Left ventricle myocardium inferior (tissue), 1 donor: ENCODE measurements at regions not wholly inside any gene's neighbourhood (a gene's known extent, or its start where the extent isn't known, plus 50 kb on each side); places are given as distances from the start of the nearest gene placed in this dataset.

Source experiments
- DNase-seq: peaks from one replicate; pipeline ENCODE4 v3.0.0-alpha.2; 2020
- H3K27ac ChIP-seq: fragments of 200-600 bp; replicated peaks from 2 replicates; pipeline ENCODE4 v1.8.0; 2021
- H3K27me3 ChIP-seq: fragments of 200-600 bp; 2 replicates; pipeline ENCODE4 v1.8.0; 2021; ENCODE audit warnings: low read depth
- H3K36me3 ChIP-seq: fragments of 200-600 bp; 2 replicates; pipeline ENCODE4 v1.8.0; 2021
- H3K4me1 ChIP-seq: fragments of 200-600 bp; 2 replicates; pipeline ENCODE4 v1.8.0; 2021
- H3K4me3 ChIP-seq: fragments of 200-600 bp; 2 replicates; pipeline ENCODE4 v1.8.0; 2021; ENCODE audit warnings: mild to moderate bottlenecking, moderate library complexity
- H3K9me3 ChIP-seq: fragments of 200-600 bp; replicated peaks from 2 replicates; pipeline ENCODE4 v1.8.0; 2021
- CTCF ChIP-seq: fragments of 200-600 bp; IDR thresholded peaks from 2 replicates; pipeline ENCODE4 v1.8.0; 2021; ENCODE audit warnings: antibody characterized with exemption, mild to moderate bottlenecking, borderline replicate concordance
- intact Hi-C: fragments of 100-400 bp; cut with micrococcal nuclease; formaldehyde crosslinking; loops from one replicate; pipeline ENCODE4 v1.11.0; 2022
- donor health status: DM: no; HTN: yes; CAD: no; lungs with severe emphysema.

- Histone ChIP-seq H3K36me3 (no peaks in the 10 kb centered on the region), H3K9me3 (no peaks in the 10 kb centered on the region), H3K27ac (no peak overlapping the region), H3K4me3 (no peak overlapping the region), H3K4me1 (no peaks in the 10 kb centered on the region), H3K27me3 (peaks cover 54% of the 10 kb centered on the region)
- no peak for TF ChIP-seq CTCF
- intact Hi-C loops = no loop called here
- no peak for DNase-seq
These were observed 51.1 kb upstream of the RFPL3 start for GRCh38 chr22:32306561-32306960.

GRCh38 chr22:32307055-32307454 is 50.6 kb upstream of the RFPL3 start:
- TF ChIP-seq CTCF = no peak
- intact Hi-C loops = no loop called here
- Histone ChIP-seq H3K27ac (no peak overlapping the region), H3K9me3 (no peaks in the 10 kb centered on the region), H3K36me3 (no peaks in the 10 kb centered on the region), H3K4me1 (no peaks in the 10 kb centered on the region), H3K27me3 (peaks cover 59% of the 10 kb centered on the region), H3K4me3 (no peak overlapping the region)
- no peak for DNase-seq

GRCh38 chr22:32307617-32308016 is 50.0 kb upstream of the RFPL3 start:
- Histone ChIP-seq H3K9me3 (no peaks in the 10 kb centered on the region), H3K27me3 (peaks cover 62% of the 10 kb centered on the region), H3K27ac (no peak overlapping the region), H3K4me1 (no peaks in the 10 kb centered on the region), H3K36me3 (no peaks in the 10 kb centered on the region), H3K4me3 (no peak overlapping the region)
- no peak for TF ChIP-seq CTCF
- DNase-seq = no peak
- intact Hi-C loops = no loop called here
